Fibroblast of skin of abdomen (primary cell): ENCODE measurements at regions not wholly inside any gene's neighbourhood (a gene's known extent, or its start where the extent isn't known, plus 50 kb on each side); places are given as distances from the start of the nearest gene placed in this dataset.
"Not testable (repeated sequence)": the region's sequence is repeated elsewhere in the genome, so short reads cannot be mapped to it uniquely, and the experiment has no call there.

Source experiments
- DNase-seq: peaks from one replicate; pipeline ENCODE4 v3.0.0-alpha.2; 2013

GRCh38 chr12:107826276-107826675 lies 51.8 kb downstream of the ASCL4 start:
- DNase-seq, result no peak

GRCh38 chr12:107829271-107829670 lies 54.8 kb downstream of the ASCL4 start:
- DNase-seq, result no peak

- no peak for DNase-seq
Observed at GRCh38 chr12:107832441-107832840, 57.9 kb downstream of the ASCL4 start.

DNA sequence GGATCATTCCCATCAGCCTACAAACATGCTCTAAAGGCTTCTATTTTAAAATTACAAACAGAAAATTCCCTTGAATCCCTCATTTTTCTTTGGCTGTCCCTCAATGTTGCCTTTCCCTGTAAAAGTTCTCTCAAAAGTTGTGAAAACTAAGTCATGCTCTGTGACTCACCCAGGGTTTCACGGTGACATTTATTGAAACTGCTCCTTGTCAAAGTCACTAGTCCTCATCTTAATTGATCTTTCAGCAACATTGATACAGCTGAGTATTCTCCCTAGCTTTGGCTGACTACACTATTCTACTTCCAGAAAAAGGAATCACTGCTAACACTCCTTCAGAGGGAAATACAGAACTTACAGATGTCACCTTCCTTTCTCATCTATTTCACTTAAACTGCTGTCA lies 65.7 kb downstream of the ASCL4 start:
- no peak for DNase-seq

- no peak for DNase-seq
Observed at GRCh38 chr12:107843351-107844311, 69.1 kb downstream of the ASCL4 start.

DNA sequence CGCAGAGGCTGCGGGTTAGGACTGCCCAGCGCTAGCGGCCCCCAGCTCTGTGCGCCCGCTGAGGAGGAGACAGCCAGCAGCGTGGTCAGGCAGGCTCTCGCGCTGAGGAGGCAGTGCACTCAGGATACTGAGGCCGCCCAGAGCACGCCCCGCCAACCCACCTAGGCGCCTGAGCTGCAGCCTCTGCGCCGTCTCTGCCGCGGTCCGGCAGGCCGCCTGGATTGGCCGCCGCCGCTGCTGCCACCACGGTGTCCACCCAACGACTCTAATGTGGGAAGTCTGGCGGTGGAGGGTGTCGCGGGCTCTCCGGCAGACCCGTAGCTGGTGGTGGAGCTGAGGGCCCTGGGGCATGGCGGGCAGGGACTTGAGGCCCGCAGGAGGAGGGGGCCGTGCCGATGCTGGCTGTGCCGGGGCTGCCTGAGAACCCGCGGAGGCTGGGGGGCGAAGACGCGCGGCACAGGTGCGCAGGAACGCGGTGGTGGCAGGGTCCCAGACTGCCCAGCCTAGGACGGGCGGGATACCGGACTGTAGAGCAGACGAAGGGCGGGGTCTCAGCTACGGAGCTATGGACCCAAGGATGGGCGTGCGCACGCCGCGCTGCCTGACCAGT lies 69.9 kb downstream of the ASCL4 start:
- no peak for DNase-seq

- no peak for DNase-seq
Observed at GRCh38 chr12:107845226-107845979, 70.9 kb downstream of the ASCL4 start.

DNA sequence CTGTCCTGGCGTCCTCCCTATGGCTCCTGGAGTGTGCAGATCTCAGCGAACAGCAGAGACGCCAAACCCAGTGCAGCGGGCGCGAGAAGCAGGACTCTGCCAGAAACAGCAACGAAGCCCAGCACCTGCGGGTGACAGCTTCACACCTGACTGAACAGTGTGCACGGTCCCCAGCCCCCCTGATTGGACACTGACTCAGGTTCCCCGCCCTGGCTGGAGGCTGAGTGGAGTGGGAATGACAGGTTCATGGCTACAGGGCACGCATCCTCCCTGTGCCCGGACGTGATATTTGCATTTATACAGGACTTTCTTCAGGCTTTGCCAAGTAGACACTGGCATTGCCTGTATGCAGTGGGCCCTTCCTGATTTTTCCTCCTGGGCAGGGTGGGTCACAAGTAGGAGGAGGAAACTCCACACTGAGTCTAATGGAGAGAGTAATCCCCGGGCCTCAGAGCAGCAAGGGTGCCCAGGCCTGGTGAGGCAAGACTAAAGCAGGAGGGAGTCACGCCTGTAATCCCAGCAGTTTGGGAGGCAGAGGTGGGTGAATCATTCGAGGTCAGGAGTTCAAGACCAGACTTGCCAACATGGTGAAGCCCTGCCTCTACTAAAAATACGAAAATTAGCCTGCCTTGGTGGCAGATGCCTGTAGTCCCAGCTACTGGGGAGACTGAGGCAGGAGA lies 71.6 kb downstream of the ASCL4 start:
- DNase-seq, result no peak

GRCh38 chr12:107847430-107847829 lies 72.9 kb downstream of the ASCL4 start:
- DNase-seq, result no peak

DNA sequence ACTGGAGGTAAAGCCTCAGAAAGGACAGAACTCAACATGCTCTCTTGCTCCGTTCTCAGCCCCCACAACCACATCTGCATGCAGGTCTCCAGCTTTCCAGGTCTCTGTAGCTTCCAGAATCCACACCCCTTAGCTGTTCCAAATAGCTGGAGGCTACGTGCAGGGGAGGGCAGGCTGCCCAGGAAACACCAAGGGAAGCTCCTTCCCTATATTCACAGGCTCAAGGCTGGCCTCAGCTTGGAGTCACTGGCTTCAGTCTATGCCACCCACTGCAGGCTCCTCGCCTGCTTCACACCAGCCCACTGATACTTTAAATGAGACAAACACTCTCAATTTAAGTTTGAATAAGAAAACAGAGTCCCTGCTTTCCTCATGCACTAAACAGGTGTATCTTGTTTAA lies 73.3 kb downstream of the ASCL4 start:
- DNase-seq, result no peak

- DNase-seq, result no peak
Observed at GRCh38 chr12:107853479-107853878, 79.0 kb downstream of the ASCL4 start.

- no peak for DNase-seq
Observed at GRCh38 chr12:107855471-107855870, 81.0 kb downstream of the ASCL4 start.

GRCh38 chr12:107856096-107856495 lies 81.6 kb downstream of the ASCL4 start:
- DNase-seq, result no peak

GRCh38 chr12:107857191-107857590 lies 82.7 kb downstream of the ASCL4 start:
- DNase-seq, result no peak

DNA sequence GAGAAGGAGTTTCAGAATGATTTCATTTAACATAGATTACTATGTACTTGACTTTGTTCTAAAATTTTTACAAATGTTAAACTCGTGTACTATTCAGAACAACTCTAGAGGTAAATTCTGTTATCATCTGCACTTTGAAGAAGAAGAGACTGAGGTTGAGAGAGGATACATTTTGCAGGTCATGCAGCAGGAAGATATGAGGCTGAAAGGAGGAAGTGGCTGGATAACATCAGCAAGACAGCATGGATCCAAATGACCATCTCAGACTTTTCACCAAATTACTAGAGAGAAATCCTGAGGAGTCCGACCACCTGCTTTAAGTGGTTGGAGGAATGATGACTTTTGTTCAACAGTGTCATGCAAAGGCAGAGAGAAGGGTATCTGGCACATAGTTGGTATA lies 84.9 kb downstream of the ASCL4 start:
- no peak for DNase-seq

- DNase-seq, result no peak
Observed at GRCh38 chr12:107864235-107864634, 89.7 kb downstream of the ASCL4 start.

GRCh38 chr12:107864727-107865126 lies 90.2 kb downstream of the ASCL4 start:
- not testable (repeated sequence) for DNase-seq

- DNase-seq, result no peak
Observed at GRCh38 chr12:107873223-107873622, 98.7 kb downstream of the ASCL4 start.

DNA sequence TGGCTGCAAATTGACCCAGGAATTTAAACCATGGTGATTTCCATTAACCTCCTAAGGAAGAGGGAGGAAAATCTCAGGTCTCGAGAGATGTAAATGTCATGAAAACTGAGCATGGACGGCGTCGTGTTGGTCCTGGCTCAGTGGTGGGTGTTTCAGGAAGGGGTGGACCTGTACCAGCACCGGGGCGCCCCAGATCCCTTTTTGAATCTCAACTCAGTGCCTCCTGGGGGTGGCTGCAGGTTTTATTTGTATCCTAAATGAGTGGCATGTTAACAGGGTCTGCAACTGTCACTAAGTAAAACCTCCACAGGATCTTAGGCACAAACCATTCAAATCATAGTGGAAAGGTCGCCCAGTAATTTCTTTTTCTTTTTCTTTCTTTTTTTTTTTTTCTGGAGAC lies 101.3 kb downstream of the ASCL4 start:
- no peak for DNase-seq

- peak; percentile 44 for DNase-seq
Observed at GRCh38 chr12:107884769-107885694, 110.5 kb downstream of the ASCL4 start.

DNA sequence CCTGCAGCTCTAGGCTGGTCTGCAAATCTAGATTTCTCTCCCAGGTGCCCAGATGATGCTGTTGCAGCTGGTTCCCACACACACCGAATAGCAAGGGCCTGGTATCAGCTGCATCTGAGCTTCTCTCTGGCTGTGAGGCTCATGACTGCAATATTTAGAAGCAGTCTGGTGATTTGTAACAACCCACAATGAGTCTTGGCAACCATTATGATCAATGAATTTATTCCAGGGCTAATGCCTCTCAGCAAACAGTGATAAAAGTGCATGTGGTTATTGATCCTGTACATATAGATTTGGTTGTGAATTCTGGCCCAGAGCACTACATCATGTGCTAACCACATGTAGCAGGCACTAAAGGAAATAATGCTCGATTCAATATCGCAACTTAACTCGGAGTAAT lies 114.3 kb downstream of the ASCL4 start:
- no peak for DNase-seq

DNA sequence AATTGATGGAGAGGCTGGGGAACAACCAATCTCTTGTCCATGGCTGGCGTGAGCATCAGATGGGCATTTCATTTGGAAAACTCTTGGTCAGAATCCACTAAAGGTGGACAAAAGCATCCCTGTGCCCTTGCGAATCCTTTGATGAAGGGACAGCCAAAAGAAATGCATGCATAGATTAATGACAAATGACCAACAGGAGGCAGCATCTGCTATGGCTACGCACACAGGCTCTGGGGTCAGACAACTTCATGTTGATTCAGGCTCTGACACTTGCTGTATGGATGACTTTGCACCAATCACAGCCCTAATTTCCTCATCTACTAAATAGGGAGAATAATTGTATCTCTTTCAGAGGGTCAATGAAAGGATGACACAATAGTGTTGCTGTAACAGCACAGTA lies 117.5 kb downstream of the ASCL4 start:
- DNase-seq, result no peak
